ENCODE measurements at regions not wholly inside any gene's neighbourhood (a gene's known extent, or its start where the extent isn't known, plus 50 kb on each side); places are given as distances from the start of the nearest gene placed in this dataset.

GRCh38 chr4:159504684-159505083, 401.8 kb downstream of the RAPGEF2 start:
- TF ChIP-seq POLR2A (IDR thresholded peaks at IDR 0.05) (no peak), CTCF (IDR thresholded peaks at IDR 0.05) (no peak), POLR2AphosphoS5 (IDR thresholded peaks at IDR 0.05) (no peak), EP300 (IDR thresholded peaks at IDR 0.05; ENCODE audit: low read depth) (no peak)
